ENCODE measurements at regions not wholly inside any gene's neighbourhood (a gene's known extent, or its start where the extent isn't known, plus 50 kb on each side); places are given as distances from the start of the nearest gene placed in this dataset.

DNA sequence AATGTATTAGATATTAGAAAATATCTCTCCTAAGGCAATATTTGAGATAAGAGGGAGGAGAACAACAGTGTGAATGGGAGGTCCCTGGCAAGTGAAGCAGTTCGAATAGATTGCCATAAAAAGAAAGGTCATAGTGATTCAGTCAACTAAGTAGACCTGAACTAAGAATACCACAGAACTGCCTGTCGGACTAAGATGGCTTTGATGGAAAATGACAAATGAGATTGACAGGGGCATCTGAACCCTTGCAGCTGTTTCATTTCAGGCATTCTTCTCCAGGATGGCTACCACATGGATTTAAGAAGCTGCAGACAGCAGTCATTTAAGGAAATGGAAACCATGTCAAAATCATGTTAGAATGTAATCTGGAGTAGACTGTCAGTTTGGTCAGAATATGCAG is 308.4 kb upstream of the MEF2C start:
- TF ChIP-seq, protein P1, sequence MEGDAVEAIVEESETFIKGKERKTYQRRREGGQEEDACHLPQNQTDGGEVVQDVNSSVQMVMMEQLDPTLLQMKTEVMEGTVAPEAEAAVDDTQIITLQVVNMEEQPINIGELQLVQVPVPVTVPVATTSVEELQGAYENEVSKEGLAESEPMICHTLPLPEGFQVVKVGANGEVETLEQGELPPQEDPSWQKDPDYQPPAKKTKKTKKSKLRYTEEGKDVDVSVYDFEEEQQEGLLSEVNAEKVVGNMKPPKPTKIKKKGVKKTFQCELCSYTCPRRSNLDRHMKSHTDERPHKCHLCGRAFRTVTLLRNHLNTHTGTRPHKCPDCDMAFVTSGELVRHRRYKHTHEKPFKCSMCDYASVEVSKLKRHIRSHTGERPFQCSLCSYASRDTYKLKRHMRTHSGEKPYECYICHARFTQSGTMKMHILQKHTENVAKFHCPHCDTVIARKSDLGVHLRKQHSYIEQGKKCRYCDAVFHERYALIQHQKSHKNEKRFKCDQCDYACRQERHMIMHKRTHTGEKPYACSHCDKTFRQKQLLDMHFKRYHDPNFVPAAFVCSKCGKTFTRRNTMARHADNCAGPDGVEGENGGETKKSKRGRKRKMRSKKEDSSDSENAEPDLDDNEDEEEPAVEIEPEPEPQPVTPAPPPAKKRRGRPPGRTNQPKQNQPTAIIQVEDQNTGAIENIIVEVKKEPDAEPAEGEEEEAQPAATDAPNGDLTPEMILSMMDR (IDR thresholded peaks at IDR 0.05): no peak
- H3K27ac ChIP-seq: no peak overlapping the region
- no peak overlapping the region for H3K4me2 ChIP-seq (ENCODE audit: low read length)
- no peaks in the 10 kb centered on the region for H3K36me3 ChIP-seq (ENCODE audit: control insufficient read depth, insufficient read depth, low read length)
- no peaks in the 10 kb centered on the region for H3K79me2 ChIP-seq
- H2AFZ ChIP-seq: no peak overlapping the region
- H3K27me3 ChIP-seq (ENCODE audit: control insufficient read depth, insufficient read depth, low read length): no peaks in the 10 kb centered on the region
- no peak overlapping the region for H3K9ac ChIP-seq
- no peaks in the 10 kb centered on the region for H3K4me1 ChIP-seq
- no peak overlapping the region for H3K4me3 ChIP-seq (ENCODE audit: low read depth, low read length)
- no peaks in the 10 kb centered on the region for H3K9me3 ChIP-seq (ENCODE audit: control insufficient read depth, low read length)

DNA sequence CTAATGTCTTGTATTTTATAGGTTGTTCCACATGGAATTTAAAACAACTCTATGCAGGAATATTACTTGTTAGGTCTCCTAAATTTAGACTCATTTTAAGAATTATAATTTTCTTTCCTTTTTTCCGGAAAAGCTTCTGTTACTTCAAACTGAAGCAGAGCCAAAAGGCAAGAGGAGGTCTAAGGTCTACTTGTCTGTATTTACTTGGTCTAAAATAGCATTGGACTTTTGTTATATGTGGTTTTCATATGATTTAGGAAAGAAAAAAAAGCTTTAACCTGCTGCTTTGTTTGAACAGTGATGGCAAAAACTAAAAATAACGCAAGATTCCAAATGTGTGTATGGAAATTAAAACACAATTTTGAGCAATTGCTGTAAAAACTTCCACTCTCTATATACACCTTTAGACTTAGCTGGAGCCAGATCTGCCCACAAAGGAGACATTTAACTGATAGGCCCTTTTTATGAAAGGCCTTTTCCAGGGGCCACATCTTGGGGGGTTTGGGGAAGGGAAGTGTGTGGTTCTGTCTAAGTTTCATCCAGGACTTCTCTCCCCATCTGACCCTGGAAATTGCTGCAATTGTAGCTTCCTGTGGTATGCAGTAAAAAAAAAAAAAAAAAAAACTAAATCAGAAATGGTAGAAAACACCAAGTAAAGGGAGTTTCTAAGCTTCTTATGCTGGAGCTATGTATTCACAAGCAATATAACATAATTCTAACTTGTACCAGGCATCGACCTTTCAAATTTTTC is 307.7 kb upstream of the MEF2C start:
- H3K27ac ChIP-seq: no peak overlapping the region
- H3K4me3 ChIP-seq (ENCODE audit: low read depth, low read length): no peak overlapping the region
- H2AFZ ChIP-seq: no peak overlapping the region
- H3K4me2 ChIP-seq (ENCODE audit: low read length): no peak overlapping the region
- H3K27me3 ChIP-seq (ENCODE audit: control insufficient read depth, insufficient read depth, low read length): no peaks in the 10 kb centered on the region
- no peaks in the 10 kb centered on the region for H3K9me3 ChIP-seq (ENCODE audit: control insufficient read depth, low read length)
- H3K9ac ChIP-seq: no peak overlapping the region
- H3K36me3 ChIP-seq (ENCODE audit: control insufficient read depth, insufficient read depth, low read length): no peaks in the 10 kb centered on the region
- no peaks in the 10 kb centered on the region for H3K4me1 ChIP-seq
- H3K79me2 ChIP-seq: no peaks in the 10 kb centered on the region
- TF ChIP-seq, protein P1 (IDR thresholded peaks at IDR 0.05): no peak

DNA sequence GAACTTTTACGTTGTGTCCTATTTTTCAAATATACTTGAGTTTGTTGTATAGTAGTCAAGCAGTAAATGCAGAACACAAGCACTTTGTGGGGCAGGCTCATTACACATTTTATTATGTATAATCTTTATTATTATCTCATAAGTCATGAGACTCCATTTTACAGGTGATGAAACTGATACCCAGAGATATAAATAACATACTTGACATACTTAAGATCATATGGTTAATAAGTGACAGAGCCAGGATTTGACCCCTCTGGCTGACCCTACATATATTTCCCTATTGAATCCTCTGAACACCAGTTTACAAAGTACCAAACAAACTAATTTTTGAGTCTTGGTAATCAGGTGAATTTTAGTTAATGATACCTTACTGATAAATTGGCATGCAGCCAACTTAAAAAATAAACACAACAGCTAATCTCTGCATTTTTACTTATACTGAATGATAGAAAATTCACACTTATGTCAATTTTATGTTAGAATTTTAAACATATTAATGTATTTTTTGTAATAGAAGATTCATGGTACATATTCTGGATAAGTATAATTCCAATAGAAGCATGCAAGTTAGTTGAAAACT is 305.0 kb upstream of the MEF2C start:
- Histone ChIP-seq H3K9me3 (ENCODE audit: control insufficient read depth, low read length) (no peaks in the 10 kb centered on the region), H3K79me2 (no peaks in the 10 kb centered on the region), H3K4me2 (ENCODE audit: low read length) (no peak overlapping the region), H3K4me3 (ENCODE audit: low read depth, low read length) (no peak overlapping the region), H3K4me1 (no peaks in the 10 kb centered on the region), H3K36me3 (ENCODE audit: control insufficient read depth, insufficient read depth, low read length) (no peaks in the 10 kb centered on the region), H3K27me3 (ENCODE audit: control insufficient read depth, insufficient read depth, low read length) (no peaks in the 10 kb centered on the region), H2AFZ (no peak overlapping the region), H3K27ac (no peak overlapping the region), H3K9ac (no peak overlapping the region)
- TF ChIP-seq, protein P1 (IDR thresholded peaks at IDR 0.05): no peak

GRCh38 chr5:89187268-89187667 is 304.3 kb upstream of the MEF2C start:
- H3K4me3 ChIP-seq (ENCODE audit: low read depth, low read length): no peak overlapping the region
- H3K9me3 ChIP-seq (ENCODE audit: control insufficient read depth, low read length): no peaks in the 10 kb centered on the region
- H3K27me3 ChIP-seq (ENCODE audit: control insufficient read depth, insufficient read depth, low read length): no peaks in the 10 kb centered on the region
- no peak overlapping the region for H3K9ac ChIP-seq
- no peaks in the 10 kb centered on the region for H3K79me2 ChIP-seq
- TF ChIP-seq, protein P1 (IDR thresholded peaks at IDR 0.05): no peak
- H3K4me1 ChIP-seq: no peaks in the 10 kb centered on the region
- H2AFZ ChIP-seq: no peak overlapping the region
- no peak overlapping the region for H3K4me2 ChIP-seq (ENCODE audit: low read length)
- H3K27ac ChIP-seq: no peak overlapping the region
- H3K36me3 ChIP-seq (ENCODE audit: control insufficient read depth, insufficient read depth, low read length): no peaks in the 10 kb centered on the region

GRCh38 chr5:89181546-89181945 is 298.6 kb upstream of the MEF2C start:
- Histone ChIP-seq H3K79me2 (no peaks in the 10 kb centered on the region), H3K4me3 (ENCODE audit: low read depth, low read length) (no peak overlapping the region), H3K9me3 (ENCODE audit: control insufficient read depth, low read length) (no peaks in the 10 kb centered on the region), H3K4me1 (no peaks in the 10 kb centered on the region), H3K4me2 (ENCODE audit: low read length) (no peak overlapping the region), H3K27me3 (ENCODE audit: control insufficient read depth, insufficient read depth, low read length) (no peaks in the 10 kb centered on the region), H2AFZ (no peak overlapping the region), H3K36me3 (ENCODE audit: control insufficient read depth, insufficient read depth, low read length) (no peaks in the 10 kb centered on the region), H3K27ac (no peak overlapping the region), H3K9ac (no peak overlapping the region)
- TF ChIP-seq, protein P1 (IDR thresholded peaks at IDR 0.05): no peak

All from parathyroid adenoma (tissue), 2 donors.